ENCODE measurements at regions not wholly inside any gene's neighbourhood (a gene's known extent, or its start where the extent isn't known, plus 50 kb on each side); places are given as distances from the start of the nearest gene placed in this dataset.
A peak's percentile ranks its signal among the peaks of the same experiment; 100 is the strongest.
"Not testable (repeated sequence)": the region's sequence is repeated elsewhere in the genome, so short reads cannot be mapped to it uniquely, and the experiment has no call there.

- DNase-seq = no peak
Observed at GRCh38 chr16:87198328-87198832, 118.8 kb downstream of the C16orf95 start.

GRCh38 chr16:87198881-87199280 lies 118.3 kb downstream of the C16orf95 start:
- DNase-seq = no peak

- DNase-seq = no peak
Observed at GRCh38 chr16:87199379-87199778, 117.8 kb downstream of the C16orf95 start.

- DNase-seq = no peak
Observed at GRCh38 chr16:87199901-87200300, 117.3 kb downstream of the C16orf95 start.

GRCh38 chr16:87200637-87201036 lies 116.6 kb downstream of the C16orf95 start:
- DNase-seq = no peak

- no peak for DNase-seq
Observed at GRCh38 chr16:87201052-87201451, 116.1 kb downstream of the C16orf95 start.

GRCh38 chr16:87201790-87202189 lies 115.4 kb downstream of the C16orf95 start:
- DNase-seq = no peak

GRCh38 chr16:87202346-87202745 lies 114.8 kb downstream of the C16orf95 start:
- no peak for DNase-seq

- peak; percentile 63 to 69 for DNase-seq
Observed at GRCh38 chr16:87203060-87203656, 114.0 kb downstream of the C16orf95 start.

- DNase-seq = no peak
Observed at GRCh38 chr16:87206646-87207451, 110.3 kb downstream of the C16orf95 start.

GRCh38 chr16:87207509-87207908 lies 109.7 kb downstream of the C16orf95 start:
- no peak for DNase-seq

- no peak for DNase-seq
Observed at GRCh38 chr16:87207965-87208364, 109.2 kb downstream of the C16orf95 start.

- not testable (repeated sequence) for DNase-seq
Observed at GRCh38 chr16:87208968-87209367, 108.2 kb downstream of the C16orf95 start.

GRCh38 chr16:87209808-87210512 lies 107.2 kb downstream of the C16orf95 start:
- DNase-seq = no peak

GRCh38 chr16:87210894-87211293 lies 106.3 kb downstream of the C16orf95 start:
- no peak for DNase-seq

- DNase-seq = no peak
Observed at GRCh38 chr16:87212026-87212425, 105.2 kb downstream of the C16orf95 start.

GRCh38 chr16:87213536-87213935 lies 103.7 kb downstream of the C16orf95 start:
- no peak for DNase-seq

- DNase-seq = no peak
Observed at GRCh38 chr16:87216148-87216840, 100.9 kb downstream of the C16orf95 start.

GRCh38 chr16:87216841-87217275 lies 100.3 kb downstream of the C16orf95 start:
- DNase-seq = no peak

- DNase-seq = not testable (repeated sequence)
Observed at GRCh38 chr16:87217802-87218201, 99.4 kb downstream of the C16orf95 start.

GRCh38 chr16:87218281-87219055 lies 98.7 kb downstream of the C16orf95 start:
- no peak for DNase-seq

GRCh38 chr16:87219287-87219909 lies 97.8 kb downstream of the C16orf95 start:
- no peak for DNase-seq

All from activated T-cell treated with anti-CD3 and anti-CD28 coated beads, Interleukin-2, amount 50 U/mL, for 48 hours (primary cell).